AG04449 (cell line): ENCODE measurements at regions not wholly inside any gene's neighbourhood (a gene's known extent, or its start where the extent isn't known, plus 50 kb on each side); places are given as distances from the start of the nearest gene placed in this dataset.

Experiments used
- CTCF ChIA-PET: fragments of 350-600 bp; formaldehyde crosslinking; extraction: SDS; loops from one replicate; lab custom pipeline; 2021; ENCODE audit warnings: antibody characterized with exemption; lab: Yijun Ruan, JAX
- POLR2A ChIA-PET: fragments of 400-600, 350-600 bp; formaldehyde crosslinking; extraction: SDS; loops from one replicate; lab custom pipeline; 2020; ENCODE audit warnings: antibody characterized with exemption, inconsistent platforms; lab: Yijun Ruan, JAX
- DNase-seq: peaks from one replicate; pipeline ENCODE4 v3.0.0-alpha.2; 2010; ENCODE audit warnings: low read depth, low spot score
- H3K4me3 ChIP-seq: 2 replicates; pipeline ENCODE4 v1.5.1; 2011; ENCODE audit warnings: low read depth, mild to moderate bottlenecking, control low read depth, low read length
- CTCF ChIP-seq: IDR thresholded peaks from one replicate; pipeline ENCODE4 v1.5.1; 2011; ENCODE audit warnings: mild to moderate bottlenecking, moderate library complexity, low read length, control low read depth, inconsistent platforms; ENCODE audit not compliant: insufficient read depth; ENCODE audit errors: missing control alignments

- ChIA-PET CTCF (interaction anchor here (1.0 kb wide), 1 partner anchor 12 kb away, joined by 3 read pairs; no protein-coding TSS in a partner anchor), POLR2A (no interaction called here)
- no peak for TF ChIP-seq CTCF
- no peak overlapping the region for H3K4me3 ChIP-seq
- no peak for DNase-seq
Measured at GRCh38 chr20:11124849-11125505, 451.2 kb upstream of the JAG1 start.

- POLR2A ChIA-PET = no interaction called here
- DNase-seq = no peak
- H3K4me3 ChIP-seq = no peak overlapping the region
- TF ChIP-seq CTCF = no peak
- CTCF ChIA-PET = no interaction called here
Measured at GRCh38 chr20:11128220-11128718, 454.5 kb upstream of the JAG1 start.

GRCh38 chr20:11128721-11129120 is 454.9 kb upstream of the JAG1 start:
- POLR2A ChIA-PET = no interaction called here
- no peak overlapping the region for H3K4me3 ChIP-seq
- CTCF ChIA-PET = no interaction called here

GRCh38 chr20:11130554-11131166 is 456.9 kb upstream of the JAG1 start:
- H3K4me3 ChIP-seq = no peak overlapping the region
- POLR2A ChIA-PET = no interaction called here
- CTCF ChIA-PET = no interaction called here
- no peak for DNase-seq
- no peak for TF ChIP-seq CTCF

More at GRCh38 chr20:11128721-11129120, 454.9 kb upstream of the JAG1 start:
- no peak for DNase-seq
- TF ChIP-seq CTCF = no peak

- ChIA-PET POLR2A (no interaction called here), CTCF (no interaction called here)
- TF ChIP-seq CTCF = no peak
- H3K4me3 ChIP-seq = no peak overlapping the region
- DNase-seq = no peak
Measured at GRCh38 chr20:11132819-11133415, 459.1 kb upstream of the JAG1 start.

- POLR2A ChIA-PET = no interaction called here
- no peak for TF ChIP-seq CTCF
- CTCF ChIA-PET = interaction anchor here (0.8 to 1.3 kb wide), 2 partner anchors 12 to 407 kb away, joined by 3 read pairs; no protein-coding TSS in a partner anchor
- no peak for DNase-seq
- no peak overlapping the region for H3K4me3 ChIP-seq
Measured at GRCh38 chr20:11136691-11137090, 462.9 kb upstream of the JAG1 start.
